SJSA1 (cell line): ENCODE measurements at regions not wholly inside any gene's neighbourhood (a gene's known extent, or its start where the extent isn't known, plus 50 kb on each side); places are given as distances from the start of the nearest gene placed in this dataset.
"Not testable (repeated sequence)": the region's sequence is repeated elsewhere in the genome, so short reads cannot be mapped to it uniquely, and the experiment has no call there.

Source experiments
- DNase-seq, 2 experiments: peaks; one replicate each; pipeline ENCODE4 v3.0.0-alpha.2; 2015 to 2020; ENCODE audit warnings: low spot score in 2 of 2, low read depth in 1 of 2
- H3K27ac ChIP-seq: fragments of 250-450 bp; sonication (Bioruptor Pico); 2 replicates; pipeline ENCODE4 v1.5.1; 2020; ENCODE audit warnings: mild to moderate bottlenecking, moderate library complexity
- H3K27me3 ChIP-seq: fragments of 250-450 bp; sonication (Bioruptor Pico); replicated peaks from 2 replicates; pipeline ENCODE4 v1.5.1; 2020; ENCODE audit warnings: mild to moderate bottlenecking, moderate library complexity
- H3K36me3 ChIP-seq: fragments of 250-450 bp; sonication (Bioruptor Pico); 2 replicates; pipeline ENCODE4 v1.5.1; 2020; ENCODE audit warnings: mild to moderate bottlenecking
- H3K4me1 ChIP-seq: fragments of 250-450 bp; sonication (Bioruptor Pico); replicated peaks from 2 replicates; pipeline ENCODE4 v1.6.1; 2021; ENCODE audit warnings: mild to moderate bottlenecking
- H3K4me3 ChIP-seq: fragments of 250-450 bp; sonication (Bioruptor Pico); 2 replicates; pipeline ENCODE4 v1.5.1; 2020; ENCODE audit warnings: mild to moderate bottlenecking
- H3K9me3 ChIP-seq: fragments of 250-450 bp; sonication (Bioruptor Pico); replicated peaks from 2 replicates; pipeline ENCODE4 v1.5.1; 2020; ENCODE audit warnings: mild to moderate bottlenecking

GRCh38 chr3:75144406-75144805 is 519.7 kb upstream of the FRG2C start:
- H3K4me1 ChIP-seq, result no peaks in the 10 kb centered on the region
- H3K27ac ChIP-seq, result no peak overlapping the region
- no peak overlapping the region for H3K4me3 ChIP-seq
- no peak for DNase-seq
- no peaks in the 10 kb centered on the region for H3K36me3 ChIP-seq
- H3K27me3 ChIP-seq, result no peaks in the 10 kb centered on the region
- H3K9me3 ChIP-seq, result no peaks in the 10 kb centered on the region

- DNase-seq, result no peak
- no peak overlapping the region for H3K4me3 ChIP-seq
- H3K36me3 ChIP-seq, result no peaks in the 10 kb centered on the region
- no peaks in the 10 kb centered on the region for H3K4me1 ChIP-seq
- no peak overlapping the region for H3K27ac ChIP-seq
- H3K9me3 ChIP-seq, result no peaks in the 10 kb centered on the region
- H3K27me3 ChIP-seq, result no peaks in the 10 kb centered on the region
Observed at GRCh38 chr3:75171630-75172230, 492.4 kb upstream of the FRG2C start.

- Histone ChIP-seq H3K27ac (no peak overlapping the region), H3K4me1 (no peaks in the 10 kb centered on the region), H3K4me3 (no peak overlapping the region), H3K36me3 (no peaks in the 10 kb centered on the region), H3K27me3 (no peaks in the 10 kb centered on the region), H3K9me3 (no peaks in the 10 kb centered on the region)
- DNase-seq, result no peak
Observed at GRCh38 chr3:75176937-75177336, 487.2 kb upstream of the FRG2C start.

- DNase-seq, result no peak
- Histone ChIP-seq H3K9me3 (no peaks in the 10 kb centered on the region), H3K27me3 (no peaks in the 10 kb centered on the region), H3K4me1 (no peaks in the 10 kb centered on the region), H3K36me3 (no peaks in the 10 kb centered on the region), H3K4me3 (no peak overlapping the region), H3K27ac (no peak overlapping the region)
Observed at GRCh38 chr3:75180235-75180944, 483.7 kb upstream of the FRG2C start.

- no peaks in the 10 kb centered on the region for H3K36me3 ChIP-seq
- H3K27me3 ChIP-seq, result no peaks in the 10 kb centered on the region
- H3K27ac ChIP-seq, result no peak overlapping the region
- H3K4me3 ChIP-seq, result no peak overlapping the region
- H3K4me1 ChIP-seq, result no peaks in the 10 kb centered on the region
- H3K9me3 ChIP-seq, result no peaks in the 10 kb centered on the region
- no peak for DNase-seq
Observed at GRCh38 chr3:75180945-75181298, 483.2 kb upstream of the FRG2C start.

- Histone ChIP-seq H3K27ac (no peak overlapping the region), H3K9me3 (no peaks in the 10 kb centered on the region), H3K36me3 (no peaks in the 10 kb centered on the region), H3K4me1 (no peaks in the 10 kb centered on the region), H3K27me3 (no peaks in the 10 kb centered on the region), H3K4me3 (no peak overlapping the region)
- no peak for DNase-seq
Observed at GRCh38 chr3:75188962-75189361, 475.2 kb upstream of the FRG2C start.

- Histone ChIP-seq H3K4me3 (no peak overlapping the region), H3K36me3 (no peaks in the 10 kb centered on the region), H3K27me3 (no peaks in the 10 kb centered on the region), H3K4me1 (no peaks in the 10 kb centered on the region), H3K27ac (no peak overlapping the region), H3K9me3 (no peaks in the 10 kb centered on the region)
- peak; percentile 15 to 36 for DNase-seq
Observed at GRCh38 chr3:75192146-75192616, 471.9 kb upstream of the FRG2C start.

- H3K4me3 ChIP-seq, result no peak overlapping the region
- no peak overlapping the region for H3K27ac ChIP-seq
- no peaks in the 10 kb centered on the region for H3K27me3 ChIP-seq
- no peak for DNase-seq
- no peaks in the 10 kb centered on the region for H3K36me3 ChIP-seq
- H3K4me1 ChIP-seq, result no peaks in the 10 kb centered on the region
- no peaks in the 10 kb centered on the region for H3K9me3 ChIP-seq
Observed at GRCh38 chr3:75193797-75194196, 470.3 kb upstream of the FRG2C start.

GRCh38 chr3:75214332-75214731 is 449.8 kb upstream of the FRG2C start:
- not testable (repeated sequence) for H3K4me1 ChIP-seq, H3K9me3 ChIP-seq, H3K27me3 ChIP-seq, H3K36me3 ChIP-seq, H3K4me3 ChIP-seq, DNase-seq, H3K27ac ChIP-seq

GRCh38 chr3:75218577-75218976 is 445.6 kb upstream of the FRG2C start:
- no peak overlapping the region for H3K27ac ChIP-seq
- no peak overlapping the region for H3K4me3 ChIP-seq
- H3K27me3 ChIP-seq, result no peaks in the 10 kb centered on the region
- no peak for DNase-seq
- no peaks in the 10 kb centered on the region for H3K36me3 ChIP-seq
- no peaks in the 10 kb centered on the region for H3K9me3 ChIP-seq
- H3K4me1 ChIP-seq, result no peaks in the 10 kb centered on the region

- Histone ChIP-seq H3K9me3 (no peaks in the 10 kb centered on the region), H3K4me1 (no peaks in the 10 kb centered on the region), H3K36me3 (no peaks in the 10 kb centered on the region), H3K4me3 (no peak overlapping the region), H3K27ac (no peak overlapping the region), H3K27me3 (no peaks in the 10 kb centered on the region)
- DNase-seq, result no peak
Observed at GRCh38 chr3:75220932-75221331, 443.2 kb upstream of the FRG2C start.

- Histone ChIP-seq H3K36me3 (no peaks in the 10 kb centered on the region), H3K27me3 (no peaks in the 10 kb centered on the region), H3K9me3 (no peaks in the 10 kb centered on the region), H3K27ac (no peak overlapping the region), H3K4me3 (no peak overlapping the region), H3K4me1 (no peaks in the 10 kb centered on the region)
- DNase-seq, result no peak
Observed at GRCh38 chr3:75224412-75224811, 439.7 kb upstream of the FRG2C start.

GRCh38 chr3:75232216-75232615 is 431.9 kb upstream of the FRG2C start:
- Histone ChIP-seq H3K36me3 (no peaks in the 10 kb centered on the region), H3K27ac (no peak overlapping the region), H3K4me1 (no peaks in the 10 kb centered on the region), H3K4me3 (no peak overlapping the region), H3K27me3 (no peaks in the 10 kb centered on the region), H3K9me3 (no peaks in the 10 kb centered on the region)
- no peak for DNase-seq

- Histone ChIP-seq H3K9me3 (no peaks in the 10 kb centered on the region), H3K4me3 (no peak overlapping the region), H3K27ac (no peak overlapping the region), H3K4me1 (no peaks in the 10 kb centered on the region), H3K27me3 (no peaks in the 10 kb centered on the region), H3K36me3 (no peaks in the 10 kb centered on the region)
- no peak for DNase-seq
Observed at GRCh38 chr3:75235631-75236030, 428.5 kb upstream of the FRG2C start.

- DNase-seq, result no peak
- no peak overlapping the region for H3K27ac ChIP-seq
- no peaks in the 10 kb centered on the region for H3K4me1 ChIP-seq
- H3K36me3 ChIP-seq, result no peaks in the 10 kb centered on the region
- H3K27me3 ChIP-seq, result no peaks in the 10 kb centered on the region
- H3K4me3 ChIP-seq, result no peak overlapping the region
- H3K9me3 ChIP-seq, result no peaks in the 10 kb centered on the region
Observed at GRCh38 chr3:75237053-75237452, 427.1 kb upstream of the FRG2C start.
